Activated T-helper 9 cell treated with anti-CD3 and anti-CD28 coated beads, Interleukin-2, amount 50 U/mL, for 16 hours (primary cell): ENCODE measurements at regions not wholly inside any gene's neighbourhood (a gene's known extent, or its start where the extent isn't known, plus 50 kb on each side); places are given as distances from the start of the nearest gene placed in this dataset.

Experiments used
- DNase-seq: peaks from one replicate; pipeline ENCODE4 v3.0.0-alpha.2; 2020; ENCODE audit warnings: low read depth

- DNase-seq = no peak
Observed at GRCh38 chr12:92357584-92358261, 212.1 kb upstream of the BTG1 start.

GRCh38 chr12:92356425-92356824 is 210.8 kb upstream of the BTG1 start:
- no peak for DNase-seq

DNA sequence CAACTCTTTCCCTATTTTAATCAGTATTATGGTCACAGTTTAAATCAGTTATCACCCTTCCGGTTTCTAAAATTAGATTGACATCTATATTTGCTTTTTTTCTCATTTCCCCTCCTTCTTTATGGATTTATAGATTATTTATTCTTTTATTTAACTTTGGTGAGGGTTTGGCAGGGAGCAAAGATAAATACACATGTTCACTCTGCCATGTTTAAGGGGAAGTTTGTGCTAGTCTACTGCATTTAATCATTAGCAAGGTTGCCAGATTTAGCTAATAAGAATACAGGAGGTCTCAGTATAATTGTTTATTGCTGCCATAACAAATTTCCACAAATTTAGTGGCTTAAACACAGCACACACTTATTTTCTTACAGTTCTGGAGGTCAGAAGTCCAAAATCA is 204.0 kb upstream of the BTG1 start:
- DNase-seq = no peak

DNA sequence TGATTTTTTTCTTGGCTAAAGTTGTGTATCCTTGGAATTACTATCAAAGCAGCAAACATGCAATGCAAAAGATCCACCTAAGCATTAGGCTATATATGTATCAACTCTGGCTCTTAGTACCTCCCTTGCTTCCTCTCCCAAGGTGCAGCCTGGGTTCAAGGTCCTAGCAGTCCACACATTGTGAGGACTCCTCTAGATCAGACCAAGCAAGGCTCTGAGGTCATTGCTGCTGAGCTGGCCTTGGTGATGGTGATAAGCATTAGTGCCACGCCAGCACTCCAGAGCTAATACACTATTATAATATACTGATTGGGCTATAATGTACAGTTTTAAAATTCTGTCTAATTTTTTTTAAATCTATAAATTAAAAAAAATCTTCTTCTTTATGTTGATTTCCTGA is 196.9 kb upstream of the BTG1 start:
- DNase-seq = no peak

GRCh38 chr12:92341065-92341668 is 195.5 kb upstream of the BTG1 start:
- DNase-seq = no peak

GRCh38 chr12:92340441-92341064 is 194.9 kb upstream of the BTG1 start:
- no peak for DNase-seq

DNA sequence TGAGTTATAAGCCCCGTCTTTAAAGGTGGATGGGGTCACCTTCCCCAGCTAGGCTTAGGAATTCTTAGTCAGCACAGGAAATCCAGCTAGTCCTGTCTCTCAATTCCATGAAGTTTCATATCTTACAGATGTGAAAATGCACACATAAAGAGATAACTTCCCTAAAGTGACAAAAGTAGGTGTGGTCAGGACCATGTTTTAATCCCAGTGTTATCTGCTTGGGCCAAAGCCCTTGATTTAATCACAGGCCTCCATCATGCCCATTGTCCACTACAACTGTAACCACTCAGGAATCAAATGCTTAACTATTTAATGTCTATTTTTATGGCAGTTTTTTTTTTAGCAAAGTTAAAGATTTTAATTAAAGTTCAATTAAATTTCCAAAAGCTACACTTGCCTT is 194.4 kb upstream of the BTG1 start:
- DNase-seq = no peak

GRCh38 chr12:92339198-92339821 is 193.7 kb upstream of the BTG1 start:
- DNase-seq = no peak

DNA sequence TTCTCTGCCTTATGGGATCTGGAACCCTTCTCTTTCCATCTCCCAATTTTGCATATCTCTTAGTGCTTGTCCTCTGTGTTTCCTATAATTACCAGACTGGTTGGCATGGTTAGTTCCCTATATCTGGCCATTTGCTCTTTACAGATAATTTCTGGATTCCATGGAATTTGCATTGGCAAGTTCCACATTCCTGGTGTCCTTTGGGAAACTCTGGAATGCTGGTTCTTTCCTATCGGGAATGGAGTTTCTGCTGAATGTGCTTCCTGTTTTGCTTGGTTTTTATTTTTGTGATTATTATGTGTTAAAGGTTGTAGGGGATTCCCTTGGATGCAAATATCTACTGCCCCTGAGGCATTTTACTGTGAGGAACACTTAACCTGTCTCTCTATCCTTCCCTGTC is 193.0 kb upstream of the BTG1 start:
- DNase-seq = no peak

DNA sequence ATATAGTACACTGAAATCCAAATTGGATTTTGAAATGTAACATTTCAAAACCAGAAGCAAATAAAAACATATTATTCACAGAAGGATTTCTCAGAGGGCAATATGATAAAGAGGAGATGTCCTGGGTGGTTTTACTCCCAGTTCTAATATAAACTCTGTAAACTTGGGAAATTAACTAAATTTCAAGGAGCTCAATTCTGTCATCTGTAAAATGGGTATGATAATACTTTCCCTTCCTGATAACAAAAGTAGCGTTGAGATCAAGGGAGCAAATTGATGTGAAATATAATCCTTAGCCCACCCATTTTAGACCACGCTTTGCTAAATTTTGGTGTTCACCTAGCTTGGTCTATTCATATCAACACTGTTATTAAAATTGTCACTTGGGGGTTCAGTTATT is 192.5 kb upstream of the BTG1 start:
- DNase-seq = no peak

DNA sequence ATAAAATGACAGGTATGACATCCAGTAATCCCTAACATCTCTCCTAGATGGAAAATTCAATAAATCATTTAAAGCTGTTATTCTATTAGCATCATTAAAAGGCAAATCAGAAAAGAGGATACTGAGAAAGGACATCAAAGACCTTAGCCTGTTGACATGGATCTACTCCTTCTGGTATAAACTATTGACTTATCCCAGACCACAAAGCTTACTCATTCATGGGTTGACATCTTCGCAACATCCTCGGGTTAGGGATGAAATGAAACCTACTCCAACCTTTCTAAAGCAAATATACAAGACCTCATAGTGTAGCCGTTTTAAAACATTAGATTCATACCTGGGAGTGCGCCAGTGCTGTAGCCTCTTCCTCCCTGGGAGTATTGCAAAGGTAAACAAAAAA is 191.5 kb upstream of the BTG1 start:
- no peak for DNase-seq

DNA sequence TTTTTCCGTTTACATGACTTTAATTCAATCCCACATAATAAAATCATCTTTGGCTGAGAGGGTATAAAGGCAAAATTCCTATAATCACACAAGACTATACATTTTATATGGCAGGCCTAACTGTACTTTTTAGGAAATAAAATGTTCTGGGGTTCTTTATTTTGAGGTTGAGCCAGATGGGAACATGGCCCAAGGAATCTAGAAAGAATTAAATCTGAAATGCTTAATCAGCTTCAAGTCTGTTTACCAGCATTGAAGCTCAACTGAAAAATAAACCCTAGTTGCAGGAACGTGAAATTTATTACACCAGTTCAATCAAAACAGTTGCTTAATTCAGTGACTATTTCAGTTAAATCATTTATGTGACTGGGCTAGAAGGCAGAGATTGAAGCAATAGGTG is 191.0 kb upstream of the BTG1 start:
- DNase-seq = no peak

GRCh38 chr12:92335831-92336230 is 190.2 kb upstream of the BTG1 start:
- DNase-seq = no peak

GRCh38 chr12:92334552-92334951 is 188.9 kb upstream of the BTG1 start:
- DNase-seq = no peak

DNA sequence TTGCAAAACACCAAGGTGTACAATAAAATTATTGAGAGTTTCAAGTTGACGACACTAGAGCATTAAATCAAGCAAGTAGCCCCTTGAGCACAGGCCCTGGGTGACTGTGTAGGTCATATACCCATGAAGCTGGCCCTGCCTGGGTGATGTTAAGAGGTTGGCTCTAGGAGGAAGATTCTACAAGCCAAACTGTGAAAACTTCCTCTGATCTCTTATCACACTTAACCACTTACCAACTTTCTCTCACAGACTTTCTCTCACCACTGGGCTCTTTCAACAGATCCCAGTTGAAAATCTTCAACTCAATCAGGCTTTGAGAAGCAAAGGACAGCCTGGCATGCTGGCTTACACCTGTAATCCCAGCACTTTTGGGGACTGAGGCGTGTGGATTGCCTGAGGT is 186.9 kb upstream of the BTG1 start:
- DNase-seq = no peak

- no peak for DNase-seq
Observed at GRCh38 chr12:92331383-92331782, 185.7 kb upstream of the BTG1 start.

DNA sequence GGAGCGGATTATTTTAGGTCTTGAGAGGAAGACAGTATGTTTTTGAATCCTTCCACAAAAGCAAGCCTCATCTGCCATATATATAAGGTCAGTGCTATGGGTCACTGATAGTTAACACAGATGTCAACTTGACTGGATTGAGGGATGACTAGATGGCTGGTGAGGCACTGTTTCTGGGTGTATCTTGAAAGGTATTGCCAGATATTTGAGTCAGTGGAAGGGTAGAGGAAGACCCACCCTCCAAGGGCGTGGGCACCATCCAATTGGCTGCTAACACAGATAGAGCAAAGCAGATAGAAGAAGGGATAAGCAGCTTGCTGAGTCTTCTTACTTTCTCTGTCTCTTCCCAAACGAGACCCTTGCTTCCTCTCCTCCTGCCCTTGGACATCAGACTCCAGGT is 185.0 kb upstream of the BTG1 start:
- no peak for DNase-seq

GRCh38 chr12:92326877-92327276 is 181.2 kb upstream of the BTG1 start:
- DNase-seq = no peak

DNA sequence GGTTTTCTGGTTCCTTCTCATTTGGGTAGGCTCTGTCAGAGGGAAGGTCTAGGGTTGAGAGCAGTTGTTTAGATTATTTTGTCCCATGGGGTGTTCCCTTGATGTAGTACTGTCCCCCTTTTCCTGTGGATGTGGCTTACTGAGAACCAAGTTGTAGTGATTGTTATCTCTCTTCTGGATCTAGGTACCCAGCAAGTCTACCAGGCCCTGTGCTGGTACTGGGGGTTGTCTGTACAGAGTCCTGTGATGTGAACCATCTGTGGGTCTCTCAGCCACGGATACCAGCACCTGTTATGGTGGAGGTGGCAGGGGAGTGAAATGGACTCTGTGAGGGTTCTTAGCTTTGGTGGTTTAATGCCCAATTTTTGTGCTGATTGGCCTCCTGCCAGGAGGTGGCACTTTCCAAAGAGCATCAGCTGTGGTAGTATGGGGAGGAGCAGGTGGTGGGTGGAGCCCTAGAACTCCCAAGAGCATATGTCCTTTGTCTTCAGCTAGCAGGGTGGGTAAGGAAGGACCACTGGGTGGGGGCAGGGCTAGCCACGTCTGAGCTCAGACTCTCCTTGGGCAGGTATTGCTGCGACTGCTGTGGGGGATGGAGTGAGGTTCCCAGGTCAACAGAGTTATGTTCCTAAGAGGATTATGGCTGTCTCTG is 179.3 kb upstream of the BTG1 start:
- DNase-seq = no peak

GRCh38 chr12:92312463-92312964 is 166.9 kb upstream of the BTG1 start:
- DNase-seq = no peak

DNA sequence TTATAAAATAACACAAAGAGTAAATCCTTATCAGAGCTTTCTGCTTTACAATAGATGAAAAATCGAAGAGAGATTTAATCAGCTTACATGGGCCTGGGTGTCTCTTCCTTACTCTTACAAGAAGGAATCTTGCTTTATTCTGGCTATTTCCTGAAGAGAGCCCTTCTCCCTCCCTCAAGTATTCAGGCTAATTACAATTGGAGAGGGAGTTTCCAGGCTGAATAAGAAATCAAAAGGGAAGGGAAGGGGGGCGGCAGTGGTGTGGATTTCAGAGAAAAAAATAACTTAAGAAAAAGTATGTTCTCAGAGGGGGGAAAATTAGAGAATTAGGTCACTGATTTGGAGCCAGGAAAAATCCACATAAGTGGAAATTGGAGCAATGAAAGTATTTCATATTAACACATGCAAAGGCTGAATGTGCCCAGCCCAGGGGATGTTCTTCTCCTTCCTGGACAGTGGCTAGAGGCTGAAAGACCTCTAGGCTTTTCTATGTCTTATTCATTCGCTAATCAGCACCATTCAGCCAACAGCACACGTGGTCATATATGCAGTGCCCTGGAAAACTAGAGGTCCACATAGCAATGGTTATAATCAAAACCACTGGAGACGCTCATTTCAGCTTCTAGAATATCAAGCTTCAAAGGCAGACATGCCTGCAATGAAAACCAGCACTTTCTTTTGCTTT is 158.9 kb upstream of the BTG1 start:
- no peak for DNase-seq
